B cell (primary cell): ENCODE measurements at regions not wholly inside any gene's neighbourhood (a gene's known extent, or its start where the extent isn't known, plus 50 kb on each side); places are given as distances from the start of the nearest gene placed in this dataset.
A peak's percentile ranks its signal among the peaks of the same experiment; 100 is the strongest.

Experiments used
- ATAC-seq: fragments of 200-7000 bp; cut with Tn5 transposase; one replicate; pipeline ENCODE4 v1.10.0; 2021; ENCODE audit warnings: low read depth, mild to moderate bottlenecking, moderate number of reproducible peaks, moderate library complexity
- CTCF ChIA-PET: fragments of 350-600 bp; sonication (Branson Sonifier 250); formaldehyde crosslinking; loops from one replicate; lab custom pipeline; 2021; ENCODE audit warnings: antibody characterized with exemption, inconsistent platforms; lab: Charles Lee
- POLR2A ChIA-PET: fragments of 350-600 bp; sonication (Branson Sonifier 250); formaldehyde crosslinking; loops from one replicate; lab custom pipeline; 2021; ENCODE audit warnings: antibody characterized with exemption; lab: Charles Lee
- DNase-seq: peaks from one replicate; pipeline ENCODE4 v3.0.0; 2013
- H2AFZ ChIP-seq: 2 replicates; pipeline ENCODE4 v1.6.1; 2012; ENCODE audit warnings: mild to moderate bottlenecking, low read depth, low read length; ENCODE audit not compliant: insufficient read depth, poor library complexity, severe bottlenecking
- H3K27ac ChIP-seq, 2 donors: 1 replicate in 1 of 2; 2 replicates in 1 of 2; pipeline ENCODE4 v1.5.1; 2012 to 2013; ENCODE audit warnings: low read length in 2 of 2, mild to moderate bottlenecking in 2 of 2, moderate library complexity in 1 of 2
- H3K27me3 ChIP-seq, 4 experiments: fragments of 200-600 bp in 1 of 4; sonication (generic) in 1 of 4; replicated peaks in 1 of 4; 1 replicate in 2 of 4; 2 replicates in 2 of 4; pipeline versions ENCODE4 v1.6.1 to v1.7.0; 2013 to 2016; ENCODE audit warnings: low read length in 3 of 4, mild to moderate bottlenecking in 2 of 4, mixed read lengths in 1 of 4, moderate library complexity in 1 of 4; ENCODE audit not compliant: insufficient read depth in 4 of 4, control insufficient read depth in 3 of 4; ENCODE audit errors: control extremely low read depth in 1 of 4
- H3K36me3 ChIP-seq, 2 experiments: replicated peaks in 1 of 2; 1 replicate in 1 of 2; 2 replicates in 1 of 2; pipeline versions ENCODE4 v1.6.1 to v1.7.1; 2013; ENCODE audit warnings: low read length in 1 of 2; ENCODE audit not compliant: insufficient read depth in 2 of 2, control insufficient read depth in 1 of 2; ENCODE audit errors: control extremely low read depth in 1 of 2, extremely low read depth in 1 of 2
- H3K4me1 ChIP-seq, 2 donors: fragments of 200-600 bp in 1 of 2; sonication (generic) in 1 of 2; 1 replicate in 1 of 2; 2 replicates in 1 of 2; pipeline versions ENCODE4 v1.5.1 to v1.6.1; 2013 to 2017; ENCODE audit warnings: low read length in 2 of 2; ENCODE audit not compliant: control insufficient read depth in 2 of 2, insufficient read depth in 2 of 2
- H3K4me2 ChIP-seq: replicated peaks from 2 replicates; pipeline ENCODE3; 2012; ENCODE audit warnings: mild to moderate bottlenecking, low read depth, low read length; ENCODE audit not compliant: poor library complexity, severe bottlenecking
- H3K4me3 ChIP-seq, 5 experiments: fragments of 200-600 bp in 1 of 5; sonication (generic) in 1 of 5; 1 replicate in 3 of 5; 2 replicates in 2 of 5; pipeline versions ENCODE4 v1.5.1 to v1.7.0; 2011 to 2016; ENCODE audit warnings: low read length in 4 of 5, mild to moderate bottlenecking in 4 of 5, low read depth in 2 of 5, control low read depth in 1 of 5, moderate library complexity in 1 of 5; ENCODE audit not compliant: insufficient read depth in 1 of 5; ENCODE audit errors: control extremely low read depth in 1 of 5, extremely low read depth in 1 of 5
- H3K79me2 ChIP-seq: fragments of 200-600 bp; sonication (generic); one replicate; pipeline ENCODE4 v1.6.0; 2016; ENCODE audit warnings: low read length; ENCODE audit not compliant: control insufficient read depth, insufficient read depth
- H3K9ac ChIP-seq: fragments of 200-600 bp; sonication (generic); 2 replicates; pipeline ENCODE4 v1.6.1; 2017; ENCODE audit warnings: mild to moderate bottlenecking, low read length, moderate library complexity
- H3K9me3 ChIP-seq, 3 donors: one replicate each; pipeline versions ENCODE4 v1.6.1 to v1.7.1; 2013; ENCODE audit warnings: low read length in 2 of 3; ENCODE audit not compliant: control insufficient read depth in 2 of 3, insufficient read depth in 1 of 3; ENCODE audit errors: control extremely low read depth in 1 of 3
- H4K20me1 ChIP-seq: 2 replicates; pipeline ENCODE4 v1.6.0; 2012; ENCODE audit warnings: mild to moderate bottlenecking, low read length; ENCODE audit not compliant: insufficient read depth, control insufficient read depth, poor library complexity, severe bottlenecking
- H3K27ac Mint-ChIP-seq: one replicate; pipeline ENCODE4 v1.8.0; 2021; ENCODE audit warnings: mixed read lengths
- H3K27me3 Mint-ChIP-seq: one replicate; pipeline ENCODE4 v1.8.0; 2021; ENCODE audit warnings: mixed read lengths
- H3K4me1 Mint-ChIP-seq: one replicate; pipeline ENCODE4 v1.8.0; 2021; ENCODE audit warnings: mixed read lengths
- H3K4me3 Mint-ChIP-seq: one replicate; pipeline ENCODE4 v1.8.0; 2021; ENCODE audit warnings: mixed read lengths
- H3K9me3 Mint-ChIP-seq: one replicate; pipeline ENCODE4 v1.8.0; 2022; ENCODE audit warnings: mixed read lengths; ENCODE audit not compliant: insufficient read depth
- EZH2 ChIP-seq: IDR thresholded peaks from 2 replicates; pipeline ENCODE4 v1.6.1; 2012; ENCODE audit warnings: borderline replicate concordance, low read depth, mild to moderate bottlenecking, moderate library complexity, low read length; ENCODE audit not compliant: insufficient read depth, poor library complexity, severe bottlenecking
- WGBS: methylation state at CpG from one replicate; pipeline ENCODE4 v1.1.5; 2013; ENCODE audit warnings: missing lambda C conversion rate; ENCODE audit not compliant: insufficient coverage; 5-methylcytosine and 5-hydroxymethylcytosine counted together
- intact Hi-C: fragments of 100-400 bp; cut with micrococcal nuclease; formaldehyde crosslinking; loops from one replicate; pipeline ENCODE4 v1.10.0; 2022
- TF ChIP-seq, protein P1 (sequence below): fragments of 200-600 bp; IDR thresholded peaks from one replicate; pipeline ENCODE4 v1.8.0; 2022; ENCODE audit warnings: antibody characterized with exemption, mild to moderate bottlenecking

DNA sequence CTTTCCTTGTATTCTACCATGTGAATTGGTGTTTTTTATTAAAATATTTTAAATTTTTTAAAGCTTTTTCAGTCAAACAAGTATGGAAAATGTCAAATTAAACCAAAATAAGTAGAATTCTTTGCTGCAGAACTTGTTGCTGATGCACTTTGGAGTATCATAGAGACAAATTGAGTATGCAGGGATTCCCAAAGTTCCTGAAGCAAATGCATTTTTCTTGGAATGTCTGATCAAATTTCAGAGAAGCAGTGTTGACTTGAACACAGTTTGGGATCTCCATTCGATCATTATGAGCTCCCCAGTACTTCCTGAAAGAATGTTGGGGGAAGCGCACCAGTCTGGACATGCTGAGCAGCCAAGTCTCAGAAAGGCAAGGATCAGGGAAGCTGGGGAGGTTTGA, 517.8 kb upstream of the CFAP20DC start:
- ChIA-PET CTCF (interaction anchor here (0.5 to 0.7 kb wide), 4 partner anchors 9 to 285 kb away, joined by 3 to 4 read pairs (median 3); no protein-coding TSS in a partner anchor), POLR2A (no interaction called here)
- Mint-ChIP-seq H3K27ac (no peak overlapping the region), H3K4me1 (peaks cover 7% of the 10 kb centered on the region), H3K9me3 (no peaks in the 10 kb centered on the region), H3K27me3 (no peaks in the 10 kb centered on the region), H3K4me3 (no peak overlapping the region)
- no peaks in the 10 kb centered on the region for H3K27me3 ChIP-seq
- H3K4me2 ChIP-seq: no peak overlapping the region
- no peaks in the 10 kb centered on the region for H3K9me3 ChIP-seq
- H3K9ac ChIP-seq: no peak overlapping the region
- no peak for TF ChIP-seq EZH2
- TF ChIP-seq, protein P1, sequence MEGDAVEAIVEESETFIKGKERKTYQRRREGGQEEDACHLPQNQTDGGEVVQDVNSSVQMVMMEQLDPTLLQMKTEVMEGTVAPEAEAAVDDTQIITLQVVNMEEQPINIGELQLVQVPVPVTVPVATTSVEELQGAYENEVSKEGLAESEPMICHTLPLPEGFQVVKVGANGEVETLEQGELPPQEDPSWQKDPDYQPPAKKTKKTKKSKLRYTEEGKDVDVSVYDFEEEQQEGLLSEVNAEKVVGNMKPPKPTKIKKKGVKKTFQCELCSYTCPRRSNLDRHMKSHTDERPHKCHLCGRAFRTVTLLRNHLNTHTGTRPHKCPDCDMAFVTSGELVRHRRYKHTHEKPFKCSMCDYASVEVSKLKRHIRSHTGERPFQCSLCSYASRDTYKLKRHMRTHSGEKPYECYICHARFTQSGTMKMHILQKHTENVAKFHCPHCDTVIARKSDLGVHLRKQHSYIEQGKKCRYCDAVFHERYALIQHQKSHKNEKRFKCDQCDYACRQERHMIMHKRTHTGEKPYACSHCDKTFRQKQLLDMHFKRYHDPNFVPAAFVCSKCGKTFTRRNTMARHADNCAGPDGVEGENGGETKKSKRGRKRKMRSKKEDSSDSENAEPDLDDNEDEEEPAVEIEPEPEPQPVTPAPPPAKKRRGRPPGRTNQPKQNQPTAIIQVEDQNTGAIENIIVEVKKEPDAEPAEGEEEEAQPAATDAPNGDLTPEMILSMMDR: no peak
- H3K27ac ChIP-seq: no peak overlapping the region
- H2AFZ ChIP-seq: no peak overlapping the region
- WGBS: 95% methylated on average over 2 of the region's 2 CpGs
- no peaks in the 10 kb centered on the region for H3K4me1 ChIP-seq
- ATAC-seq (no peak), DNase-seq (no peak)
- no peaks in the 10 kb centered on the region for H4K20me1 ChIP-seq
- H3K4me3 ChIP-seq: no peak overlapping the region
- intact Hi-C loops: no loop called here
- H3K36me3 ChIP-seq: no peaks in the 10 kb centered on the region
- no peaks in the 10 kb centered on the region for H3K79me2 ChIP-seq

DNA sequence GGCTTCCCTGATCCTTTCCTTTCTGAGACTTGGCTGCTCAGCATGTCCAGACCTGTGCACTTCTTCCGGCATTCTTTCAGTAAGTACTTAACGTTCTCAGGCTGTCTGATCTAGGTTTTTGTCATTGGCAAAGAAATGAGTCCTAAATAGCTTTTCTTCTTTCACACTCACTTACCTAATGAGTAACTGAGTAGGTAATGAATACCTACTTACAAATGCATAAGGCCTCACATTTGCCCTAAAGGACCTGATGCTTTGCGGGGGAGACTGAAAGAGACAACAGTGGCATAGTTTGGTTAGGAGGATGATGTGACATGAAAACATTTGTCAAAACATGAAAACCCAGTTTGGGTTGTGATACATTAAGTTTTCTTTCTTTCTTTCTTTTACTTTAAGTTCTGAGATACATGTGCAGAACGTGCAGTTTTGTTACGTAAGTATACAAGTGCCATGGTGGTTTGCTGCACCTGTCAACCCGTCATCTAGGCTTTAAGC, 516.7 kb upstream of the CFAP20DC start:
- DNase-seq (no peak), ATAC-seq (no peak)
- Mint-ChIP-seq H3K27me3 (no peaks in the 10 kb centered on the region), H3K27ac (no peak overlapping the region), H3K4me1 (peaks cover 7% of the 10 kb centered on the region), H3K9me3 (no peaks in the 10 kb centered on the region), H3K4me3 (no peak overlapping the region)
- CTCF ChIA-PET: interaction anchor here (2.2 kb wide), 1 partner anchor 9 kb away, joined by 7 read pairs; no protein-coding TSS in a partner anchor
- no peak overlapping the region for H3K4me3 ChIP-seq
- peak overlapping the region; percentile 18 for H2AFZ ChIP-seq
- no peaks in the 10 kb centered on the region for H3K36me3 ChIP-seq
- H3K4me1 ChIP-seq: no peaks in the 10 kb centered on the region
- WGBS: no CpG with 5 or more reads among the region's 6 CpGs
- no peak overlapping the region for H3K9ac ChIP-seq
- no peak overlapping the region for H3K27ac ChIP-seq
- POLR2A ChIA-PET: no interaction called here
- TF ChIP-seq, protein P1: no peak
- TF ChIP-seq EZH2: no peak
- H3K9me3 ChIP-seq: no peaks in the 10 kb centered on the region
- intact Hi-C loops: no loop called here
- H4K20me1 ChIP-seq: no peaks in the 10 kb centered on the region
- no peak overlapping the region for H3K4me2 ChIP-seq
- H3K79me2 ChIP-seq: no peaks in the 10 kb centered on the region
- H3K27me3 ChIP-seq: no peaks in the 10 kb centered on the region
